IPS-18a (cell line): ENCODE measurements at regions not wholly inside any gene's neighbourhood (a gene's known extent, or its start where the extent isn't known, plus 50 kb on each side); places are given as distances from the start of the nearest gene placed in this dataset.

Experiments
- H3K27ac ChIP-seq: one replicate; pipeline ENCODE4 v1.5.1; 2013; ENCODE audit warnings: low read length
- H3K27me3 ChIP-seq: one replicate; pipeline ENCODE4 v1.6.1; 2013; ENCODE audit warnings: mild to moderate bottlenecking, low read length; ENCODE audit not compliant: control insufficient read depth, insufficient read depth
- H3K36me3 ChIP-seq: one replicate; pipeline ENCODE4 v1.6.1; 2013; ENCODE audit warnings: low read depth, low read length; ENCODE audit not compliant: control insufficient read depth
- H3K4me1 ChIP-seq: one replicate; pipeline ENCODE4 v1.6.1; 2013; ENCODE audit warnings: low read depth, low read length; ENCODE audit not compliant: control insufficient read depth
- H3K4me3 ChIP-seq: one replicate; pipeline ENCODE4 v1.5.1; 2013; ENCODE audit warnings: low read length
- H3K9ac ChIP-seq: one replicate; pipeline ENCODE4 v1.6.1; 2013; ENCODE audit warnings: mild to moderate bottlenecking, low read length, moderate library complexity
- H3K9me3 ChIP-seq: one replicate; pipeline ENCODE4 v1.6.1; 2013; ENCODE audit warnings: low read depth, low read length; ENCODE audit not compliant: control insufficient read depth

DNA sequence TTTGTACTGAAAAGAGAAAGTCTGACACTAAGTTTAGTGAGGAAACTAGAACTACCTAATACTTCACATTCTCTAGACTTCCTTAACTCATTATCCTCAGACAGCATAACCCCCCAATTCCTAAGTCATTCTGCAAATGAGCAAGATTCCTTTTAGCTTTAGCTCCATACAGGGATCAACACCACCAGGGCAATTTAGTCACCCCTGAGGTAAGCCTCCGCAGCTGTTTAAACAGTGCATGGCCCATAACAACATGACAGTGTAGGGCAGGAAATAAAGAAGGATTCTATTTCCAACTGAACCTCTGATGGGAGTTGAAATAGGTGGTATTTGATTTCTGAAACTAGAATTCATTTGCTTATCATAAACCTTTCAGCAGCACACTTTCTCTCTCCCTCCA is 112.8 kb upstream of the DKK2 start:
- Histone ChIP-seq H3K27ac (no peak overlapping the region), H3K9ac (no peak overlapping the region), H3K9me3 (no peaks in the 10 kb centered on the region), H3K27me3 (no peaks in the 10 kb centered on the region), H3K36me3 (no peaks in the 10 kb centered on the region), H3K4me1 (peaks cover 14% of the 10 kb centered on the region), H3K4me3 (no peak overlapping the region)

DNA sequence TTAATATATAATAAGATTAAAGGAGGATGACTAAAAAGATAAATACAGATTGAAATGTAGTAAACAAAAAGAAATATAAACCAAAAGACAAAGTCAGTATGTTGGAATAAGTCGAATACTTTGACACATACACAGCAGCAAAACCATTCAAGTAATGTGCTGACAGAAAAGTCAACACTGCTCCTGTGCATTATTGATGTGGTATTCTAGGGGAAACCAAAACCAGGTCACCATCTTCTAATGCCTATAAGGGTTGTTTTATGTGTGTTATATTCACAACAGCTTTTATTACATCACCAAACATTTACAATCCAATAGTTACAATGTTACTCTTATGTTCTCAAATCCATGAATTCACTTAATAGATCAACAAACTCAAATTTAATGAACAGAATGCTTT is 111.8 kb upstream of the DKK2 start:
- H3K9ac ChIP-seq, result no peak overlapping the region
- H3K27ac ChIP-seq, result no peak overlapping the region
- no peaks in the 10 kb centered on the region for H3K9me3 ChIP-seq
- H3K4me3 ChIP-seq, result no peak overlapping the region
- no peaks in the 10 kb centered on the region for H3K27me3 ChIP-seq
- H3K36me3 ChIP-seq, result no peaks in the 10 kb centered on the region
- H3K4me1 ChIP-seq, result peaks cover 6% of the 10 kb centered on the region

GRCh38 chr4:107138433-107138832 is 102.3 kb upstream of the DKK2 start:
- Histone ChIP-seq H3K4me1 (no peaks in the 10 kb centered on the region), H3K9ac (no peak overlapping the region), H3K27ac (no peak overlapping the region), H3K27me3 (no peaks in the 10 kb centered on the region), H3K4me3 (no peak overlapping the region), H3K36me3 (no peaks in the 10 kb centered on the region), H3K9me3 (no peaks in the 10 kb centered on the region)

- Histone ChIP-seq H3K9me3 (no peaks in the 10 kb centered on the region), H3K4me1 (peaks cover 7% of the 10 kb centered on the region), H3K4me3 (no peak overlapping the region), H3K36me3 (no peaks in the 10 kb centered on the region), H3K27ac (no peak overlapping the region), H3K27me3 (no peaks in the 10 kb centered on the region), H3K9ac (no peak overlapping the region)
Observed at GRCh38 chr4:107133965-107134653, 98.0 kb upstream of the DKK2 start.

- no peak overlapping the region for H3K27ac ChIP-seq
Observed at GRCh38 chr4:107131295-107131694, 95.2 kb upstream of the DKK2 start.

DNA sequence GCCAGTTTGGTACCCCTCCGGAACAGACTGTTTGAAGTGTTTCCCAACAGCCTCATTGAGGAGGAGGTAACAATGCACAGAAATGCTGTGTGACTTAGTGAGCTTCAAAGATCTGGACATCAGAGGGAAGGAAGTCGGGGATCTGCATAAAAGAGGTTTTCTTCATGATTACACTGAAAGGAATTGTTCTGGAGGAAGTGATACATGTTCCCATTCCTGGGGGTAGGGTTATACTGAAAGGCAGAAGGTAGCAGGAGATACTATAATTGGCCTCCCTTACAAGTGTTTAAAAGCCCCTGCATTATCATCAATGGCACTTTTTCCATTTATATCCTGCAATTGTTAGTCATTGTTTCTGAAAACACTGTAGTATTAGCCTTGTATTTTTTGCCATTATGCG is 94.0 kb upstream of the DKK2 start:
- Histone ChIP-seq H3K4me3 (no peak overlapping the region), H3K9ac (no peak overlapping the region), H3K9me3 (no peaks in the 10 kb centered on the region), H3K27ac (no peak overlapping the region), H3K27me3 (no peaks in the 10 kb centered on the region), H3K4me1 (peaks cover 7% of the 10 kb centered on the region), H3K36me3 (no peaks in the 10 kb centered on the region)

More at GRCh38 chr4:107131295-107131694, 95.2 kb upstream of the DKK2 start:
- Histone ChIP-seq H3K36me3 (no peaks in the 10 kb centered on the region), H3K4me3 (no peak overlapping the region), H3K27me3 (no peaks in the 10 kb centered on the region), H3K9me3 (no peaks in the 10 kb centered on the region), H3K9ac (no peak overlapping the region), H3K4me1 (peaks cover 7% of the 10 kb centered on the region)

DNA sequence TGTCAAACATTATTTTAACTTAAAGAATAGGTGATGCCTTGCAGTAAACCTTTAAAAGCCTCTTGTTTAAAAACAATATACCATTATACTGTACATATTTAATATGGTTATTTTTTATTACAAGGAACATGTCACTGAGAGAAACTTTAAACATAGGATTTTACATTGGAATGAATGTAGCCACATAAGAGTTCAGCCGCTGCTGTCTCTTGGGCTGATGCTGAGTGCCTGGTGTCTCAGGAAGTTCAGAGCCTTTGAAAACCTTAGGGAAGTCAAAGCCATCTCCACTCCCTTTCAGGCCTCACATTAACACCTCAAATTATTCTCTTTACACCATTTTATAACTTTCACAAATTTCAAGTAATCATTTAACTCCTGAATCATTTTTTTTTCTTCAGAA is 93.5 kb upstream of the DKK2 start:
- peaks cover 7% of the 10 kb centered on the region for H3K4me1 ChIP-seq
- H3K27me3 ChIP-seq, result no peaks in the 10 kb centered on the region
- no peak overlapping the region for H3K27ac ChIP-seq
- H3K36me3 ChIP-seq, result no peaks in the 10 kb centered on the region
- no peak overlapping the region for H3K4me3 ChIP-seq
- no peak overlapping the region for H3K9ac ChIP-seq
- H3K9me3 ChIP-seq, result no peaks in the 10 kb centered on the region

GRCh38 chr4:107129076-107129475 is 93.0 kb upstream of the DKK2 start:
- H3K9ac ChIP-seq, result no peak overlapping the region
- H3K9me3 ChIP-seq, result no peaks in the 10 kb centered on the region
- no peak overlapping the region for H3K4me3 ChIP-seq
- no peaks in the 10 kb centered on the region for H3K36me3 ChIP-seq
- H3K27ac ChIP-seq, result no peak overlapping the region
- peaks cover 7% of the 10 kb centered on the region for H3K4me1 ChIP-seq
- H3K27me3 ChIP-seq, result no peaks in the 10 kb centered on the region

GRCh38 chr4:107128116-107128515 is 92.0 kb upstream of the DKK2 start:
- Histone ChIP-seq H3K9ac (no peak overlapping the region), H3K9me3 (no peaks in the 10 kb centered on the region), H3K4me1 (peaks cover 7% of the 10 kb centered on the region), H3K4me3 (no peak overlapping the region), H3K27ac (no peak overlapping the region), H3K36me3 (no peaks in the 10 kb centered on the region), H3K27me3 (no peaks in the 10 kb centered on the region)

DNA sequence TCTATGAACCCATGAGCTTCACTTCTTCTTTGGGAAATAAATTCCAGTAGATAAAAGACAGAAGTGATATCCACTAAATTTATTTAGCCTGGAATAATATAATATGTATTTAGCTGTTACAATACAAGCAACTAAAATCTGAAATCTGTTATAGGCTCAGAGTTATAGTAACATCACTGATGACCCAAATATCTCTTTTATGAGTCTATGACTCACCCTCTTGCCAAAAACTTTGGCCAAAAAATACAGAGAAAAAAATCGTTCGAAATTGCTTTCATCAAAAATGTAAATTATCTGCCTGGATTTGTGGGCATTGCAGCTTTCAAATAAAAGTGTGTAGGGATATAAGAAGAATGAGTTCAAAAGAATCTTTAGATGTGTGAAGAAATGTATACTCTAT is 89.4 kb upstream of the DKK2 start:
- Histone ChIP-seq H3K27ac (no peak overlapping the region), H3K27me3 (no peaks in the 10 kb centered on the region), H3K36me3 (no peaks in the 10 kb centered on the region), H3K9me3 (no peaks in the 10 kb centered on the region), H3K4me1 (peaks cover 18% of the 10 kb centered on the region), H3K4me3 (no peak overlapping the region), H3K9ac (no peak overlapping the region)

DNA sequence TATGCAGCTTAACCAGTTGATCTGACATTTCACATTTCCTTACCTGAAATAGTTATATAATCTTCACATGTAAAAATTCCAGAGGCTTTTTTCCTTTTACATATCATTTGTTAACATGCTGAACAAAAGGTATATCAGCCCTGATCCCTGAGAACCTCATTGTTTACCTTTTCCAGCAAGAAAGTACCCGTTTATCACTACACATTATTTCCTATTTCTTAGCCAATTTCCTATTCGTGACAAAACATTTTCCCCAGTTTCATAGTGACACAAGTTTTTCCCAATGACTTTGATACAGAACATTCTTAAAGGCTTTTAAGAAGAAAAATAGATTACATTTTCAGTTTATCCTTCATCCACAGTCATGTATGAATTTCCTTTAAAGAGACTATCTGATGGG is 86.6 kb upstream of the DKK2 start:
- Histone ChIP-seq H3K9me3 (no peaks in the 10 kb centered on the region), H3K27ac (no peak overlapping the region), H3K4me3 (no peak overlapping the region), H3K36me3 (no peaks in the 10 kb centered on the region), H3K9ac (no peak overlapping the region), H3K27me3 (no peaks in the 10 kb centered on the region), H3K4me1 (peaks cover 14% of the 10 kb centered on the region)

GRCh38 chr4:107120661-107121060 is 84.5 kb upstream of the DKK2 start:
- H3K9me3 ChIP-seq, result no peaks in the 10 kb centered on the region

More at GRCh38 chr4:107120661-107121060, 84.5 kb upstream of the DKK2 start:
- Histone ChIP-seq H3K4me3 (no peak overlapping the region), H3K36me3 (no peaks in the 10 kb centered on the region), H3K4me1 (peaks cover 14% of the 10 kb centered on the region), H3K27ac (no peak overlapping the region), H3K27me3 (no peaks in the 10 kb centered on the region), H3K9ac (no peak overlapping the region)
